HEK293 (cell line): ENCODE measurements at regions not wholly inside any gene's neighbourhood (a gene's known extent, or its start where the extent isn't known, plus 50 kb on each side); places are given as distances from the start of the nearest gene placed in this dataset.

Experiments used
- GLIS2 ChIP-seq: fragments of 450-650 bp; formaldehyde crosslinking; IDR thresholded peaks from 2 replicates; pipeline ENCODE4 v1.5.1; 2016; ENCODE audit warnings: missing biosample characterization, missing genetic modification characterization
- OVOL3 ChIP-seq: fragments of 450-650 bp; formaldehyde crosslinking; IDR thresholded peaks from 2 replicates; pipeline ENCODE4 v1.5.1; 2016; ENCODE audit warnings: missing biosample characterization, missing genetic modification characterization
- TCF7L2 ChIP-seq: IDR thresholded peaks from 2 replicates; pipeline ENCODE4 v1.6.1; 2011; ENCODE audit warnings: low read depth, mild to moderate bottlenecking, inconsistent platforms, low read length, moderate library complexity, borderline replicate concordance
- ZBTB8A ChIP-seq: fragments of 450-650 bp; formaldehyde crosslinking; IDR thresholded peaks from 2 replicates; pipeline ENCODE4 v1.5.1; 2016; ENCODE audit warnings: missing biosample characterization, missing genetic modification characterization
- ZFP37 ChIP-seq: fragments of 450-650 bp; formaldehyde crosslinking; IDR thresholded peaks from 2 replicates; pipeline ENCODE4 v1.5.1; 2016; ENCODE audit warnings: missing biosample characterization, missing genetic modification characterization
- ZNF10 ChIP-seq: fragments of 450-650 bp; formaldehyde crosslinking; IDR thresholded peaks from 2 replicates; pipeline ENCODE4 v1.5.1; 2017; ENCODE audit warnings: missing biosample characterization, missing genetic modification characterization
- ZNF175 ChIP-seq: fragments of 450-650 bp; formaldehyde crosslinking; IDR thresholded peaks from 2 replicates; pipeline ENCODE4 v1.5.1; 2016; ENCODE audit warnings: missing biosample characterization, missing genetic modification characterization
- ZNF214 ChIP-seq: fragments of 450-650 bp; formaldehyde crosslinking; IDR thresholded peaks from 2 replicates; pipeline ENCODE4 v1.5.1; 2017; ENCODE audit warnings: missing biosample characterization, mild to moderate bottlenecking, missing genetic modification characterization, borderline replicate concordance
- ZNF391 ChIP-seq: fragments of 450-650 bp; formaldehyde crosslinking; IDR thresholded peaks from 2 replicates; pipeline ENCODE4 v1.5.1; 2016; ENCODE audit warnings: low read depth, missing biosample characterization, missing genetic modification characterization, borderline replicate concordance
- ZNF501 ChIP-seq: fragments of 450-650 bp; formaldehyde crosslinking; IDR thresholded peaks from 2 replicates; pipeline ENCODE4 v1.5.1; 2016; ENCODE audit warnings: missing biosample characterization, missing genetic modification characterization
- TF ChIP-seq, protein P1 (sequence below): fragments of 450-650 bp; formaldehyde crosslinking; IDR thresholded peaks from 2 replicates; pipeline ENCODE4 v1.5.1; 2016; ENCODE audit warnings: missing biosample characterization, missing genetic modification characterization
- TF ChIP-seq, protein P2 (sequence below): fragments of 450-650 bp; formaldehyde crosslinking; conservative IDR thresholded peaks from 2 replicates; pipeline ENCODE4 v1.5.1; 2016; ENCODE audit warnings: low read depth, missing biosample characterization, missing genetic modification characterization
- TF ChIP-seq, protein P3 (sequence below): fragments of 450-650 bp; formaldehyde crosslinking; IDR thresholded peaks from 2 replicates; pipeline ENCODE4 v1.5.1; 2016; ENCODE audit warnings: missing biosample characterization, missing genetic modification characterization
- TF ChIP-seq, protein P4 (sequence below): fragments of 450-650 bp; formaldehyde crosslinking; IDR thresholded peaks from 2 replicates; pipeline ENCODE4 v1.5.1; 2016; ENCODE audit warnings: missing biosample characterization, missing genetic modification characterization

DNA sequence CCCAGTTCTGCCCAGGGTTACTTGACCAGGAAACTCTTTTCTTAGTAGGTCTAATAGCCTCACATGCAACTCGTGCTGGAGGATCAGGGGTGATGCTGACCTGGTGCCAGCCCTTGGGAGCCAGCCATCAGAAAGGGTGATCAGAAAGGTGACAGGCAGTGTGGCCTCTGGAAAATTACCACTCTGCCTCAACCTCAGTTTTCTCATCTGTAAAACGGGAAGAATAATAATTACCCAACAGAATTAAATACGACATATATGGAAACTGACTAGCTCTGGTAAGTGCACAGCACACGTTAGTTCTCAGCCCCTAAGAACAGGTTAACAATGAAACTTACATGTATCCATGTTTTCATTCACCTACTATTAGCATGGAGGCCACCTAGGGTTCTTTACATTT is 157.6 kb downstream of the EN1 start:
- no peak for TF ChIP-seq ZNF501 (tag by site-specific recombination)
- TF ChIP-seq, protein P1, sequence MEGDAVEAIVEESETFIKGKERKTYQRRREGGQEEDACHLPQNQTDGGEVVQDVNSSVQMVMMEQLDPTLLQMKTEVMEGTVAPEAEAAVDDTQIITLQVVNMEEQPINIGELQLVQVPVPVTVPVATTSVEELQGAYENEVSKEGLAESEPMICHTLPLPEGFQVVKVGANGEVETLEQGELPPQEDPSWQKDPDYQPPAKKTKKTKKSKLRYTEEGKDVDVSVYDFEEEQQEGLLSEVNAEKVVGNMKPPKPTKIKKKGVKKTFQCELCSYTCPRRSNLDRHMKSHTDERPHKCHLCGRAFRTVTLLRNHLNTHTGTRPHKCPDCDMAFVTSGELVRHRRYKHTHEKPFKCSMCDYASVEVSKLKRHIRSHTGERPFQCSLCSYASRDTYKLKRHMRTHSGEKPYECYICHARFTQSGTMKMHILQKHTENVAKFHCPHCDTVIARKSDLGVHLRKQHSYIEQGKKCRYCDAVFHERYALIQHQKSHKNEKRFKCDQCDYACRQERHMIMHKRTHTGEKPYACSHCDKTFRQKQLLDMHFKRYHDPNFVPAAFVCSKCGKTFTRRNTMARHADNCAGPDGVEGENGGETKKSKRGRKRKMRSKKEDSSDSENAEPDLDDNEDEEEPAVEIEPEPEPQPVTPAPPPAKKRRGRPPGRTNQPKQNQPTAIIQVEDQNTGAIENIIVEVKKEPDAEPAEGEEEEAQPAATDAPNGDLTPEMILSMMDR (tag by site-specific recombination) = no peak
- TF ChIP-seq, protein P2, sequence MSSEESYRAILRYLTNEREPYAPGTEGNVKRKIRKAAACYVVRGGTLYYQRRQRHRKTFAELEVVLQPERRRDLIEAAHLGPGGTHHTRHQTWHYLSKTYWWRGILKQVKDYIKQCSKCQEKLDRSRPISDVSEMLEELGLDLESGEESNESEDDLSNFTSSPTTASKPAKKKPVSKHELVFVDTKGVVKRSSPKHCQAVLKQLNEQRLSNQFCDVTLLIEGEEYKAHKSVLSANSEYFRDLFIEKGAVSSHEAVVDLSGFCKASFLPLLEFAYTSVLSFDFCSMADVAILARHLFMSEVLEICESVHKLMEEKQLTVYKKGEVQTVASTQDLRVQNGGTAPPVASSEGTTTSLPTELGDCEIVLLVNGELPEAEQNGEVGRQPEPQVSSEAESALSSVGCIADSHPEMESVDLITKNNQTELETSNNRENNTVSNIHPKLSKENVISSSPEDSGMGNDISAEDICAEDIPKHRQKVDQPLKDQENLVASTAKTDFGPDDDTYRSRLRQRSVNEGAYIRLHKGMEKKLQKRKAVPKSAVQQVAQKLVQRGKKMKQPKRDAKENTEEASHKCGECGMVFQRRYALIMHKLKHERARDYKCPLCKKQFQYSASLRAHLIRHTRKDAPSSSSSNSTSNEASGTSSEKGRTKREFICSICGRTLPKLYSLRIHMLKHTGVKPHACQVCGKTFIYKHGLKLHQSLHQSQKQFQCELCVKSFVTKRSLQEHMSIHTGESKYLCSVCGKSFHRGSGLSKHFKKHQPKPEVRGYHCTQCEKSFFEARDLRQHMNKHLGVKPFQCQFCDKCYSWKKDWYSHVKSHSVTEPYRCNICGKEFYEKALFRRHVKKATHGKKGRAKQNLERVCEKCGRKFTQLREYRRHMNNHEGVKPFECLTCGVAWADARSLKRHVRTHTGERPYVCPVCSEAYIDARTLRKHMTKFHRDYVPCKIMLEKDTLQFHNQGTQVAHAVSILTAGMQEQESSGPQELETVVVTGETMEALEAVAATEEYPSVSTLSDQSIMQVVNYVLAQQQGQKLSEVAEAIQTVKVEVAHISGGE (tag by site-specific recombination) = no peak
- no peak for TF ChIP-seq ZBTB8A
- no peak for TF ChIP-seq ZNF214
- no peak for TF ChIP-seq GLIS2
- no peak for TF ChIP-seq TCF7L2
- no peak for TF ChIP-seq ZFP37
- TF ChIP-seq, protein P3, sequence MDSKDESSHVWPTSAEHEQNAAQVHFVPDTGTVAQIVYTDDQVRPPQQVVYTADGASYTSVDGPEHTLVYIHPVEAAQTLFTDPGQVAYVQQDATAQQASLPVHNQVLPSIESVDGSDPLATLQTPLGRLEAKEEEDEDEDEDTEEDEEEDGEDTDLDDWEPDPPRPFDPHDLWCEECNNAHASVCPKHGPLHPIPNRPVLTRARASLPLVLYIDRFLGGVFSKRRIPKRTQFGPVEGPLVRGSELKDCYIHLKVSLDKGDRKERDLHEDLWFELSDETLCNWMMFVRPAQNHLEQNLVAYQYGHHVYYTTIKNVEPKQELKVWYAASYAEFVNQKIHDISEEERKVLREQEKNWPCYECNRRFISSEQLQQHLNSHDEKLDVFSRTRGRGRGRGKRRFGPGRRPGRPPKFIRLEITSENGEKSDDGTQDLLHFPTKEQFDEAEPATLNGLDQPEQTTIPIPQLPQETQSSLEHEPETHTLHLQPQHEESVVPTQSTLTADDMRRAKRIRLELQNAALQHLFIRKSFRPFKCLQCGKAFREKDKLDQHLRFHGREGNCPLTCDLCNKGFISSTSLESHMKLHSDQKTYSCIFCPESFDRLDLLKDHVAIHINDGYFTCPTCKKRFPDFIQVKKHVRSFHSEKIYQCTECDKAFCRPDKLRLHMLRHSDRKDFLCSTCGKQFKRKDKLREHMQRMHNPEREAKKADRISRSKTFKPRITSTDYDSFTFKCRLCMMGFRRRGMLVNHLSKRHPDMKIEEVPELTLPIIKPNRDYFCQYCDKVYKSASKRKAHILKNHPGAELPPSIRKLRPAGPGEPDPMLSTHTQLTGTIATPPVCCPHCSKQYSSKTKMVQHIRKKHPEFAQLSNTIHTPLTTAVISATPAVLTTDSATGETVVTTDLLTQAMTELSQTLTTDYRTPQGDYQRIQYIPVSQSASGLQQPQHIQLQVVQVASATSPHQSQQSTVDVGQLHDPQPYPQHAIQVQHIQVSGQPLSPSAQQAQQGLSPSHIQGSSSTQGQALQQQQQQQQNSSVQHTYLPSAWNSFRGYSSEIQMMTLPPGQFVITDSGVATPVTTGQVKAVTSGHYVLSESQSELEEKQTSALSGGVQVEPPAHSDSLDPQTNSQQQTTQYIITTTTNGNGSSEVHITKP (tag by site-specific recombination) = no peak
- TF ChIP-seq, protein P4, sequence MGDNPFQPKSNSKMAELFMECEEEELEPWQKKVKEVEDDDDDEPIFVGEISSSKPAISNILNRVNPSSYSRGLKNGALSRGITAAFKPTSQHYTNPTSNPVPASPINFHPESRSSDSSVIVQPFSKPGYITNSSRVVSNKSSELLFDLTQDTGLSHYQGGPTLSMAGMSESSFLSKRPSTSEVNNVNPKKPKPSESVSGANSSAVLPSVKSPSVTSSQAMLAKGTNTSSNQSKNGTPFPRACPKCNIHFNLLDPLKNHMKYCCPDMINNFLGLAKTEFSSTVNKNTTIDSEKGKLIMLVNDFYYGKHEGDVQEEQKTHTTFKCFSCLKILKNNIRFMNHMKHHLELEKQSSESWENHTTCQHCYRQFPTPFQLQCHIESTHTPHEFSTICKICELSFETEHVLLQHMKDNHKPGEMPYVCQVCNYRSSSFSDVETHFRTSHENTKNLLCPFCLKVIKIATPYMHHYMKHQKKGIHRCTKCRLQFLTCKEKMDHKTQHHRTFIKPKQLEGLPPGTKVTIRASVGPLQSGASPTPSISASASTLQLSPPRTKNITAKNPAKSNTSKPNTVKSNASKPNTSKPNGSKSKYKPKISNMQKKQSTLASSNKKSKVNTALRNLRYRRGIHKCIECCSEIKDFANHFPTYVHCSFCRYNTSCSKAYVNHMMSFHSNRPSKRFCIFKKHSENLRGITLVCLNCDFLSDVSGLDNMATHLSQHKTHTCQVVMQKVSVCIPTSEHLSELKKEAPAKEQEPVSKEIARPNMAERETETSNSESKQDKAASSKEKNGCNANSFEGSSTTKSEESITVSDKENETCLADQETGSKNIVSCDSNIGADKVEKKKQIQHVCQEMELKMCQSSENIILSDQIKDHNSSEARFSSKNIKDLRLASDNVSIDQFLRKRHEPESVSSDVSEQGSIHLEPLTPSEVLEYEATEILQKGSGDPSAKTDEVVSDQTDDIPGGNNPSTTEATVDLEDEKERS (tag by site-specific recombination) = no peak
- no peak for TF ChIP-seq ZNF10
- no peak for TF ChIP-seq ZNF391 (tag by site-specific recombination)
- no peak for TF ChIP-seq ZNF175 (tag by site-specific recombination)
- no peak for TF ChIP-seq OVOL3 (tag by site-specific recombination)
